Nephron progenitor cell (in vitro differentiated cells): ENCODE measurements at regions not wholly inside any gene's neighbourhood (a gene's known extent, or its start where the extent isn't known, plus 50 kb on each side); places are given as distances from the start of the nearest gene placed in this dataset.

Source experiments
- DNase-seq: peaks from one replicate; pipeline ENCODE4 v3.0.0; 2021
- H3K27ac Mint-ChIP-seq: 2 replicates; pipeline ENCODE4 v1.8.0; 2021; ENCODE audit warnings: mild to moderate bottlenecking, moderate library complexity, mixed read lengths
- H3K27me3 Mint-ChIP-seq: 2 replicates; pipeline ENCODE4 v1.8.0; 2021; ENCODE audit warnings: mild to moderate bottlenecking, low read depth, mixed read lengths; ENCODE audit not compliant: poor library complexity
- H3K36me3 Mint-ChIP-seq: 2 replicates; pipeline ENCODE4 v1.8.0; 2021; ENCODE audit warnings: low read depth, mixed read lengths
- H3K4me1 Mint-ChIP-seq: 2 replicates; pipeline ENCODE4 v1.8.0; 2021; ENCODE audit warnings: mixed read lengths
- H3K4me3 Mint-ChIP-seq: 2 replicates; pipeline ENCODE4 v1.8.0; 2021; ENCODE audit warnings: mild to moderate bottlenecking, moderate library complexity, mixed read lengths
- H3K9me3 Mint-ChIP-seq: 2 replicates; pipeline ENCODE4 v1.8.0; 2021; ENCODE audit warnings: mild to moderate bottlenecking, moderate library complexity, mixed read lengths
- TF ChIP-seq, protein P1 (sequence below): fragments of 200-600 bp; sonication (generic); IDR thresholded peaks from 2 replicates; pipeline ENCODE4 v1.5.0; 2021; ENCODE audit warnings: antibody characterized with exemption

DNA sequence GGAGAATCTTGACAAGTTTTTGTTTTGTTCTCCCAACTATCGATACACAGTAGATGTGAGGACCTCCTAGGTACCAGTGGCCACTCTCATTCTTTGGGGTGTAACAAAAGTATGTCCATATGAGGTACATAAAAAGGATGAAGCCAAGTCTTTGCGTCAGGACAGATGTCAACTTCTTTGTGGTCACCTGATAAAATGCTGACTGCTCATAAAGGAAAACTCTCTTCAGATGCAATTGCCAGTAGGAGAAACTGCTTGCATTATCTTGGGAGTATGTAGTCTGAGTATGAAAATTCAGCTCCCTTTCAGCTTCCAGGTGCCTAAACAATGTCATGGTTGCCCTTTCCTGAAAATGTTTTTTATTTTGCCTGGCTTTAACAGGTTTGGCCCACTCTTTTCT is 123.8 kb upstream of the GOLIM4 start:
- DNase-seq, result no peak
- Mint-ChIP-seq H3K4me3 (no peak overlapping the region), H3K27ac (no peak overlapping the region), H3K27me3 (no peaks in the 10 kb centered on the region), H3K36me3 (no peaks in the 10 kb centered on the region), H3K9me3 (no peaks in the 10 kb centered on the region), H3K4me1 (no peaks in the 10 kb centered on the region)
- TF ChIP-seq, protein P1, sequence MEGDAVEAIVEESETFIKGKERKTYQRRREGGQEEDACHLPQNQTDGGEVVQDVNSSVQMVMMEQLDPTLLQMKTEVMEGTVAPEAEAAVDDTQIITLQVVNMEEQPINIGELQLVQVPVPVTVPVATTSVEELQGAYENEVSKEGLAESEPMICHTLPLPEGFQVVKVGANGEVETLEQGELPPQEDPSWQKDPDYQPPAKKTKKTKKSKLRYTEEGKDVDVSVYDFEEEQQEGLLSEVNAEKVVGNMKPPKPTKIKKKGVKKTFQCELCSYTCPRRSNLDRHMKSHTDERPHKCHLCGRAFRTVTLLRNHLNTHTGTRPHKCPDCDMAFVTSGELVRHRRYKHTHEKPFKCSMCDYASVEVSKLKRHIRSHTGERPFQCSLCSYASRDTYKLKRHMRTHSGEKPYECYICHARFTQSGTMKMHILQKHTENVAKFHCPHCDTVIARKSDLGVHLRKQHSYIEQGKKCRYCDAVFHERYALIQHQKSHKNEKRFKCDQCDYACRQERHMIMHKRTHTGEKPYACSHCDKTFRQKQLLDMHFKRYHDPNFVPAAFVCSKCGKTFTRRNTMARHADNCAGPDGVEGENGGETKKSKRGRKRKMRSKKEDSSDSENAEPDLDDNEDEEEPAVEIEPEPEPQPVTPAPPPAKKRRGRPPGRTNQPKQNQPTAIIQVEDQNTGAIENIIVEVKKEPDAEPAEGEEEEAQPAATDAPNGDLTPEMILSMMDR, result no peak

DNA sequence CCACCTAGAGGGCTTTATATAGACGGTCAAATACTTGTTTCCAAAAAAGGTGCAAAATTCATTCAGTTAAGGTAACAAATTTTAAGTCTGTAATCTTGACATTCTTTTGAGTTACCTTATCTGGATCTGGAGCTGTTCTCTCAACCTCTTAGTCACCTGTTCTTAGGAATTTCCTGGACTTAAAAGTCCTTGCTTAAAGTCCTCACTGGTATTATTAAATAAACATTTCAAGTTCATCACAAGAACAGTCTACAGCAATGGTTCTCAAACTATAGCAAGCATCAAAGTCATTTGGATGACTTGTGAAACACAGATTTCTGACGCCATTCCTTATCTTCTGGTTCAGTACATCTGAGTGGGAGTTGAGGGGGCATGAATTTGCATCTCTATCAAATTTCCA is 122.9 kb upstream of the GOLIM4 start:
- Mint-ChIP-seq H3K9me3 (no peaks in the 10 kb centered on the region), H3K4me1 (no peaks in the 10 kb centered on the region), H3K36me3 (no peaks in the 10 kb centered on the region), H3K27ac (no peak overlapping the region), H3K4me3 (no peak overlapping the region), H3K27me3 (no peaks in the 10 kb centered on the region)
- TF ChIP-seq, protein P1, result no peak
- DNase-seq, result no peak

DNA sequence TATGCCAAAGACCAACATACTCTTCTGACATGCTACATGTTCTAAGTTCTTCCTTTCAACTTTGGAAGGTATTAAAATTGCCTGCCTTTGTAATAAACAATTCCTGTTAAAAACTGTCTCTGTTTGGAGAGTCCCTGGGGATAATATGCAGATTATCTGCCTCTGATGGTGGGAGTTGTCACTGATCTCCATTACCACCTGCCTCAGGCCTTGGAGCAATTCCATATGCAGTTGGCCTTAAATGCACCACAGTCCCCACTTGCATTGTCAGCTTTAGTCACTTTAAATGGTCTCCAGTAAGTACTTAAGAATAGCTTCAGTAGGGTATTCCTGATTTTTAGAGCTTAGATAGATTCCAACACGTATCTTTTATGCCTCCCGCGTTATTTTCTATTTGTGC is 121.1 kb upstream of the GOLIM4 start:
- Mint-ChIP-seq H3K27me3 (no peaks in the 10 kb centered on the region), H3K4me1 (peaks cover 9% of the 10 kb centered on the region)
- TF ChIP-seq, protein P1, result no peak

DNA sequence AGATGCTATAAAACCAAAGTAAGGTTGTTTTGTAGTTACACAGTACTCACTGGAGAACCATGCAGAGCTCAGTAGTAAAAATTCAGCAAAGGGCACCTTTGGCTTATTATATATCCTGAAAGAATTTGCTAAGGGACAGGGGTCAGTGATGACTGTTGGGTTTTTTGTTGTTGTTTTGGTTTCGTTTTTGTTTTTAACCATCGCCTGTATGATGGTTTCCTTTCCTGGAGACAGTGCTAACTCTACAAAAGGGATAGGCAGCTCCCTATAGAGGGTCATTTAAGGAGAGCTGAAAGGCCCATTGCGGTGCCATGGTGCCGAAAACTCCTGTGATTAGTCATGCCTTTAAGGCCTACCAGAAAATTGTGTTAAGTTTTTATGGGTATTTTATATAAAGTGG is 118.2 kb upstream of the GOLIM4 start:
- TF ChIP-seq, protein P1, result no peak
- DNase-seq, result no peak
- Mint-ChIP-seq H3K27me3 (no peaks in the 10 kb centered on the region), H3K9me3 (peaks cover 3% of the 10 kb centered on the region), H3K36me3 (peaks cover 3% of the 10 kb centered on the region), H3K4me3 (no peak overlapping the region), H3K27ac (no peak overlapping the region), H3K4me1 (peaks cover 9% of the 10 kb centered on the region)

More for the DNA sequence above, 121.1 kb upstream of the GOLIM4 start:
- Mint-ChIP-seq H3K4me3 (no peak overlapping the region), H3K9me3 (no peaks in the 10 kb centered on the region), H3K27ac (no peak overlapping the region), H3K36me3 (no peaks in the 10 kb centered on the region)
- no peak for DNase-seq

DNA sequence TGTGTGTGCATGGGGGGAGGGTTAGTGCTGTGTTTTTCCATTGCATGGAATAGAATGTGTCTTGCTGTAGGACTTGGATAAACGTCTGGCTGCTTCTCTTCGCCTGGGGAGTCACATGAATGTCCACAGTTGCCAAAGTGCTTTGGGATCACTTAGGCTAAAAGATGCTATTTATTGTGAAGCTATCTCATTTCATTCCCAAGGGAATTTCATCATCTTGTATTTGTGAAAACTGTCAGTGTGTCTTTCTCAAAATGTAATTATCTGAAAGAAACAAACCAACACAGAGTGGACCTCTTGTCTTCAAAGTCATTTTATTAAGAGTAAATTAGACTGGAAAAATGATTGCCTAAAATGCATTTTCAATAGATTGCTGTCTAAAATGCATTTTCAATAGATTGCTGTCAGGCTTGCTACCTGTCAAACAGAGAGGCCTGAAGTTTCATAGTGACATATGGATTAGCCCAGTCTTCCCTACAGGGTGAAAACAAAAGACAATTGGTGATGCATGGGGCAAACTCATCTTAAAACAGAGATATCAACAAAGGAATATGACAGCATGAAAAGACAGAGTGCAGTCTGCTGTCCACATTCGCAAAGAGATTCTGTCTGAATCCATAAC is 117.1 kb upstream of the GOLIM4 start:
- Mint-ChIP-seq H3K4me1 (peaks cover 11% of the 10 kb centered on the region), H3K9me3 (peaks cover 10% of the 10 kb centered on the region)

DNA sequence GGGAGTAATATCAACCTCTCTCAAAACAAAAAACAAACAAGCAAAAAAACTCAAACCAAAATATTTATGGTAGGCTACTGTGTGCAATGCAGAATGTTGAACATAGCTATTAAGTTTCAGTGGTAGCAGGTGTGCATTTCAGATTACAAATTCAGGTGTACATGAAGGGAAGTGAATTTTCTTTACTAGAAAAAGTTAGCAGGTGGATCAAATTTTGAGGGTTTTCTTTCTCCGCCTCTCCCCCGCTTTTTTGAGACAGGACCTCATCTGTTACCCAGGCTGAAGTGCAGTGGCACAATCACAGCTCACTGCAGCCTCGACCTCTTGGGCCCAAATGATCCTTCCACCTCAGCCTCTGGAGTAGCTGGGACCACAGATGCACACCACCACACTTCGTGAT is 109.7 kb upstream of the GOLIM4 start:
- TF ChIP-seq, protein P1, result no peak
- DNase-seq, result no peak
- peaks cover 4% of the 10 kb centered on the region for H3K4me1 Mint-ChIP-seq
- H3K9me3 Mint-ChIP-seq, result peaks cover 10% of the 10 kb centered on the region
- H3K4me3 Mint-ChIP-seq, result no peak overlapping the region
- H3K27me3 Mint-ChIP-seq, result no peaks in the 10 kb centered on the region
- peaks cover 8% of the 10 kb centered on the region for H3K36me3 Mint-ChIP-seq
- H3K27ac Mint-ChIP-seq, result no peak overlapping the region

More for the DNA sequence above, 117.1 kb upstream of the GOLIM4 start:
- Mint-ChIP-seq H3K36me3 (peaks cover 8% of the 10 kb centered on the region), H3K27ac (no peak overlapping the region), H3K4me3 (no peak overlapping the region), H3K27me3 (no peaks in the 10 kb centered on the region)
- DNase-seq, result no peak
- TF ChIP-seq, protein P1, result no peak
